RKO (cell line): ENCODE measurements at regions not wholly inside any gene's neighbourhood (a gene's known extent, or its start where the extent isn't known, plus 50 kb on each side); places are given as distances from the start of the nearest gene placed in this dataset.
A peak's percentile ranks its signal among the peaks of the same experiment; 100 is the strongest.
"Not testable (repeated sequence)": the region's sequence is repeated elsewhere in the genome, so short reads cannot be mapped to it uniquely, and the experiment has no call there.

Experiments used
- DNase-seq: peaks from one replicate; pipeline ENCODE4 v3.0.0-alpha.2; 2016; ENCODE audit warnings: low spot score

- DNase-seq: no peak
Observed at GRCh38 chr13:28607187-28607955, 51.6 kb upstream of the POMP start.

GRCh38 chr13:28606466-28606865 is 52.5 kb upstream of the POMP start:
- DNase-seq: no peak

GRCh38 chr13:28605147-28605546 is 53.8 kb upstream of the POMP start:
- not testable (repeated sequence) for DNase-seq

GRCh38 chr13:28603043-28603664 is 55.8 kb upstream of the POMP start:
- no peak for DNase-seq

- no peak for DNase-seq
Observed at GRCh38 chr13:28602580-28602979, 56.4 kb upstream of the POMP start.

- no peak for DNase-seq
Observed at GRCh38 chr13:28601581-28601980, 57.3 kb upstream of the POMP start.

- DNase-seq: no peak
Observed at GRCh38 chr13:28597641-28598040, 61.3 kb upstream of the POMP start.

GRCh38 chr13:28590461-28590860 is 68.5 kb upstream of the POMP start:
- no peak for DNase-seq

- DNase-seq: no peak
Observed at GRCh38 chr13:28588296-28588695, 70.6 kb upstream of the POMP start.

GRCh38 chr13:28587174-28587540 is 71.8 kb upstream of the POMP start:
- no peak for DNase-seq

GRCh38 chr13:28586439-28587173 is 72.3 kb upstream of the POMP start:
- no peak for DNase-seq

GRCh38 chr13:28585561-28585960 is 73.4 kb upstream of the POMP start:
- no peak for DNase-seq

GRCh38 chr13:28584873-28585381 is 74.0 kb upstream of the POMP start:
- DNase-seq: no peak

- DNase-seq: no peak
Observed at GRCh38 chr13:28583651-28584091, 75.3 kb upstream of the POMP start.

- no peak for DNase-seq
Observed at GRCh38 chr13:28582892-28583240, 76.1 kb upstream of the POMP start.

GRCh38 chr13:28582225-28582891 is 76.6 kb upstream of the POMP start:
- no peak for DNase-seq

GRCh38 chr13:28581451-28581850 is 77.5 kb upstream of the POMP start:
- DNase-seq: no peak

GRCh38 chr13:28579736-28580135 is 79.2 kb upstream of the POMP start:
- no peak for DNase-seq

- DNase-seq: no peak
Observed at GRCh38 chr13:28579322-28579721, 79.6 kb upstream of the POMP start.

GRCh38 chr13:28576067-28576466 is 81.1 kb upstream of the FLT1 start:
- DNase-seq: no peak

- DNase-seq: no peak
Observed at GRCh38 chr13:28575200-28575599, 80.3 kb upstream of the FLT1 start.

- peak; percentile 92 for DNase-seq
Observed at GRCh38 chr13:28574617-28575142, 79.8 kb upstream of the FLT1 start.
